LoVo (cell line): ENCODE measurements at regions not wholly inside any gene's neighbourhood (a gene's known extent, or its start where the extent isn't known, plus 50 kb on each side); places are given as distances from the start of the nearest gene placed in this dataset.

Experiments used
- DNase-seq: peaks from one replicate; pipeline ENCODE4 v3.0.0-alpha.2; 2016; ENCODE audit warnings: low spot score

GRCh38 chr12:61796846-61797245 lies 463.4 kb upstream of the USP15 start:
- no peak for DNase-seq

- no peak for DNase-seq
Observed at GRCh38 chr12:61797266-61797665, 462.9 kb upstream of the USP15 start.

- no peak for DNase-seq
Observed at GRCh38 chr12:61798778-61799177, 461.4 kb upstream of the USP15 start.

GRCh38 chr12:61804301-61804700 lies 455.9 kb upstream of the USP15 start:
- no peak for DNase-seq

GRCh38 chr12:61808856-61809255 lies 451.3 kb upstream of the USP15 start:
- no peak for DNase-seq

GRCh38 chr12:61810486-61810885 lies 449.7 kb upstream of the USP15 start:
- no peak for DNase-seq

GRCh38 chr12:61821381-61821780 lies 438.8 kb upstream of the USP15 start:
- no peak for DNase-seq

- no peak for DNase-seq
Observed at GRCh38 chr12:61823102-61823501, 437.1 kb upstream of the USP15 start.

- DNase-seq, result no peak
Observed at GRCh38 chr12:61846765-61847164, 413.4 kb upstream of the USP15 start.

GRCh38 chr12:61848893-61849292 lies 411.3 kb upstream of the USP15 start:
- DNase-seq, result no peak

GRCh38 chr12:61853945-61854344 lies 406.3 kb upstream of the USP15 start:
- DNase-seq, result no peak

GRCh38 chr12:61854902-61855301 lies 405.3 kb upstream of the USP15 start:
- DNase-seq, result no peak

- DNase-seq, result no peak
Observed at GRCh38 chr12:61857968-61858367, 402.2 kb upstream of the USP15 start.

GRCh38 chr12:61860451-61860850 lies 399.8 kb upstream of the USP15 start:
- DNase-seq, result no peak

- no peak for DNase-seq
Observed at GRCh38 chr12:61862986-61863385, 397.2 kb upstream of the USP15 start.

GRCh38 chr12:61863811-61864210 lies 396.4 kb upstream of the USP15 start:
- DNase-seq, result no peak

GRCh38 chr12:61869796-61870195 lies 390.4 kb upstream of the USP15 start:
- DNase-seq, result no peak

GRCh38 chr12:61870658-61871484 lies 389.3 kb upstream of the USP15 start:
- DNase-seq, result no peak

GRCh38 chr12:61871485-61871810 lies 388.8 kb upstream of the USP15 start:
- DNase-seq, result no peak

- DNase-seq, result no peak
Observed at GRCh38 chr12:61879229-61879628, 381.0 kb upstream of the USP15 start.

- no peak for DNase-seq
Observed at GRCh38 chr12:61880186-61880585, 380.0 kb upstream of the USP15 start.

GRCh38 chr12:61891632-61892031 lies 368.6 kb upstream of the USP15 start:
- no peak for DNase-seq

- no peak for DNase-seq
Observed at GRCh38 chr12:61894168-61894567, 366.0 kb upstream of the USP15 start.

GRCh38 chr12:61896436-61896835 lies 363.8 kb upstream of the USP15 start:
- DNase-seq, result no peak
